ENCODE measurements at regions not wholly inside any gene's neighbourhood (a gene's known extent, or its start where the extent isn't known, plus 50 kb on each side); places are given as distances from the start of the nearest gene placed in this dataset.

GRCh38 chr4:100017637-100018310 lies 67.7 kb upstream of the H2AZ1 start:
- intact Hi-C loops (cut with DNase I): no loop called here
- WGBS, 4 donors: 76 to 86% (median 80%) methylated on average over 3 of the region's 3 CpGs
- TF ChIP-seq CTCF (IDR thresholded peaks at IDR 0.05) (no peak), POLR2A (IDR thresholded peaks at IDR 0.05) (no peak)
- no peaks in the 10 kb centered on the region for H3K9me3 ChIP-seq (replicated peaks in 1 of 3)
- H3K4me3 ChIP-seq: no peak overlapping the region
- H3K36me3 ChIP-seq (replicated peaks in 1 of 2): no peaks in the 10 kb centered on the region
- DNase-seq: no peak
- no peak overlapping the region for H3K27ac ChIP-seq
- H3K27me3 ChIP-seq: no peaks in the 10 kb centered on the region
- H3K4me1 ChIP-seq (replicated peaks in 1 of 2): no peaks in the 10 kb centered on the region

GRCh38 chr4:100016191-100016590 lies 66.1 kb upstream of the H2AZ1 start:
- Histone ChIP-seq H3K27me3 (no peaks in the 10 kb centered on the region), H3K27ac (no peak overlapping the region), H3K9me3 (replicated peaks in 1 of 3) (no peaks in the 10 kb centered on the region), H3K4me1 (replicated peaks in 1 of 2) (no peaks in the 10 kb centered on the region), H3K36me3 (replicated peaks in 1 of 2) (no peaks in the 10 kb centered on the region), H3K4me3 (no peak overlapping the region)
- no peak for TF ChIP-seq CTCF (IDR thresholded peaks at IDR 0.05)
- no peak for DNase-seq
- WGBS, 4 donors: 86 to 89% (median 88%) methylated on average over 3 of the region's 3 CpGs
- intact Hi-C loops (cut with DNase I): no loop called here

GRCh38 chr4:100014616-100015015 lies 64.5 kb upstream of the H2AZ1 start:
- Histone ChIP-seq H3K36me3 (replicated peaks in 1 of 2) (no peaks in the 10 kb centered on the region), H3K9me3 (replicated peaks in 1 of 3) (no peaks in the 10 kb centered on the region), H3K4me1 (replicated peaks in 1 of 2) (no peaks in the 10 kb centered on the region), H3K27me3 (no peaks in the 10 kb centered on the region), H3K27ac (no peak overlapping the region), H3K4me3 (no peak overlapping the region)
- TF ChIP-seq POLR2A (IDR thresholded peaks at IDR 0.05): no peak
- TF ChIP-seq CTCF (IDR thresholded peaks at IDR 0.05): no peak
- intact Hi-C loops (cut with DNase I): no loop called here
- 86 to 88% (median 87%) methylated on average over 3 of the region's 3 CpGs for WGBS, 4 donors
- no peak for DNase-seq

- no peak overlapping the region for H3K27ac ChIP-seq
- H3K9me3 ChIP-seq (replicated peaks in 1 of 3): no peaks in the 10 kb centered on the region
Observed at GRCh38 chr4:100009490-100009889, 59.4 kb upstream of the H2AZ1 start.

More at GRCh38 chr4:100009490-100009889, 59.4 kb upstream of the H2AZ1 start:
- Histone ChIP-seq H3K4me3 (no peak overlapping the region), H3K36me3 (replicated peaks in 1 of 2) (no peaks in the 10 kb centered on the region), H3K27me3 (no peaks in the 10 kb centered on the region), H3K4me1 (replicated peaks in 1 of 2) (no peaks in the 10 kb centered on the region)
- no peak for TF ChIP-seq POLR2A (IDR thresholded peaks at IDR 0.05)
- no peak for TF ChIP-seq CTCF (IDR thresholded peaks at IDR 0.05)
- intact Hi-C loops (cut with DNase I): no loop called here
- 39 to 83% (median 57%) methylated on average over 1 of the region's 1 CpG for WGBS, 4 donors
- DNase-seq: no peak

All from adrenal gland (tissue), 9 donors.